Renal cortex interstitium (tissue), 11 donors: ENCODE measurements at regions not wholly inside any gene's neighbourhood (a gene's known extent, or its start where the extent isn't known, plus 50 kb on each side); places are given as distances from the start of the nearest gene placed in this dataset.
"Not testable (repeated sequence)": the region's sequence is repeated elsewhere in the genome, so short reads cannot be mapped to it uniquely, and the experiment has no call there.

Experiments
- DNase-seq, 11 donors: peaks; one replicate each; pipeline ENCODE4 v3.0.0-alpha.2; 2013; ENCODE audit warnings: low read depth in 9 of 11, low spot score in 4 of 11; ENCODE audit errors: extremely low read depth in 1 of 11

- DNase-seq, result no peak
Measured at GRCh38 chr18:78797499-78797898, 182.1 kb upstream of the SALL3 start.

- no peak for DNase-seq
Measured at GRCh38 chr18:78798402-78799175, 181.0 kb upstream of the SALL3 start.

- DNase-seq, result no peak
Measured at GRCh38 chr18:78799382-78800089, 180.1 kb upstream of the SALL3 start.

DNA sequence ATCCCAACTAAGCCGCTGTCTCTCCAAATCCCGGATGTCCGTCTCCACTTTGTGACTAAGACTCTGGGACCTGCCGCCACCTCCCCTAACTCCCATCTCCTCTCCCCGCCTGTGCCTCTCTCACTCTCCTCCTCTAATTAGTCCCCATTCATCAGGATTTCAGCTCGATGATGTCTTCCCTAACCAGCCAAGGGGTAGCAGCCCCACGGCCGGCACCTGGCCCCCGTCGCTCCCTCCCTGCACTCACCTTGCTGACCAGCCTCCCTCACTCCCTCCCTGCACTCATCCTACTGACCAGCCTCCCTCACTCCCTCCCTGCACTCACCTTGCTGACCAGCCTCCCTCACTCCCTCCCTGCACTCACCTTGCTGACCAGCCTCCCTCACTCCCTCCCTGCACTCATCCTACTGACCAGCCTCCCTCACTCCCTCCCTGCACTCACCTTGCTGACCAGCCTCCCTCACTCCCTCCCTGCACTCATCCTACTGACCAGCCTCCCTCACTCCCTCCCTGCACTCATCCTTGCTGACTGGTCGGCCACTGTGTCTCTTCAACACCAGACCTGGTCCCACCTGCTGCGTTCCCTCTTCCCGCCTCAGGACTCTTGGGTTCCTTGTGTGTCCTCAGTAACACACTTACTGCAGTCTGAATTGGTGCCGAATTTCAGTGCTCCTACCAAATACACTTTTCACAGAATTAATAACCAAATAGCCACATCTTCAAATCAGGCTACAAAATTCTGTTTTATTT lies 179.3 kb upstream of the SALL3 start:
- not testable (repeated sequence) for DNase-seq

DNA sequence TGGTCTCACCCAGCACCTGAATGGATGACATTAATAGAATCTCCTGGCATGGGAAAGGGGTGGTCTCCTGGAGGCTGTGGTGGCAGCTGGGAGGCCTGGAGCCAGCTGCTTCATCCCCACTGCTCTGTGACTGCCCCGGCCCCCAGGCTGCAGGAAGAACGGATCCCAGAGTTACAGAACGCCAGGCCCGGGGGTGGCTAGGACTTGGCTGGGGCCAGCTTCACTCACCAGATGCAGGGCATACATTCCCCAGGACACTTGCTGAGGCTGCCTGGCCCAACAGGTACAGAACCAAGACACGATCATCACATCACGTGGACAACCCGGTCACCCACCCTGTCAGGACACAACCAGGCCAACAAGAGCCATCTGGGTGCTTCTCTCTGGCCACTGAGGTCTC lies 178.6 kb upstream of the SALL3 start:
- no peak for DNase-seq

DNA sequence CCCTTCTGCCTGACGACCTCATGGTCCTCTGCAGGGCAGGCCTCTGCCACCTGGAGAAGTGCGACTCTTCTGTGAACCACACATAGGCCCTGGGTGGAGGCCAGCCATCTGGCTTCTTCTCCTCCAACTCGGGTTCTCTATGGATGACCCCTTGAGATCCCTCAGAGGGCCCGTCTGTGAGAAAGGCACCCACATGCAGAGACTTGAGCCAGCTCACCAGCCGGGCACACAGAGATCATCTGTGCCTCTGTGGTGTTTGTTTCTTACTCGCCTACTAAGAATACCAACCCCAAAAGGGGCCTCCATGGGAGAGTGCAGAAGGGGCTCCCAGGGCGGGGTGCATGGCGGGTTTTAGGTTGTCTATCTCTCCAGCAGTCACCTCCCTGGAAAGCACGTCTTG lies 176.5 kb upstream of the SALL3 start:
- DNase-seq, result no peak

DNA sequence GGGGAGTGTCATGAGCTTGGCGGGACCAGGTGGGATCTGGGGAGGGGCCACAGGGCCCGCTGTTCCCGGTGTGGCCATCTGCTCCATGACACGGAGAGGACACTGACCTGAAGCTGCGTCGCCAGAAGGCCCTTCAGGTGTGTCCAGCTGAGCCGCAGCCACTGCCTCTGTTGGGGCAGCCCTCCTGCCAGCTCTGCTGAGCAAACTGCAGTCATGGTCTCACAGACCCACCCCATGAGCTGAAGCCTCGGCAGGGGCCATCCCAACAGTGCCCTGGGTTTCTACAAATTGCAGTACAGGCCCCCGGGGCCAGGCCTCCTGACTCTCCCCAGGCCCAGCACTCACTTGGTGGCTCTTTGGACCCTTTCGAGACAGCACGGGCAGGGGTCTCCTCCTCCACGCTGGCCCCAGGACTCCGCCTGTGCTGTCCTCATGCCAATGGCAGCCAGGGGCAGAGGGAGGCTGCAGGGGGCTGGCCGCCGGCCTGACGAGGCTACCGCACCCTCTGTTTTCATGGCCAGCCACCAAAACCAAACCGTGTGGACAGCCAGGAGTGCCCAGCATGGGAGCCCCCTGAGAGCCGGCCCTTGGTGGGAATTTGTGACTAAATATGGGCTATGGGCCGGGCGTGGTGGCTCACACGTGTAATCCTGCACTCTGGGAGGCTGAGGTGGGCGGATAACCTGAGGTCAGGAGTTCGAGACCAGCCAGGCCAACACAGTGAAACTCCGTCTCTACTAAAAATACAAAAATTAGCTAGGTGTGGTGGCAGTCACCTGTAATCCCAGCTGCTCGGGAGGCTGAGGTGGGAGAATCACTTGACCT lies 175.2 kb upstream of the SALL3 start:
- no peak for DNase-seq

DNA sequence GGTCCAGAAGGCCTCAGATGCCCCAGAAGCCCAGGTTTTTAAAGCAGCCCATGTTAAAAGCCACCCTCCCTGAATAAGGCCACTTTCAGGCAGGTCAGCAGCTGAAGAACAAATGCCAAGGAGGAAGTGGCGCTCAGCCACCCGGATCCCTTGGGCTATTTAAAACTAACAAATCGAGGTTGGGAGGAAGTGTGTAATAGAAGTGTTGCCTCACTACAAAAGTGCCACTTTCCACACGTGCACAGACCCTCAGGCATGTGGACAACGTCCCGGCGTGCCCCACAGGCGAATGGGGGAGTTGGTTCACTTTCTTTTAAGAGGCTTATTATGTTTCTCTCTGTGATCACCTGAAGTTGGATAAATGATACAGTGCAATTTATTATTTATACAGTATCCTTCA lies 173.8 kb upstream of the SALL3 start:
- no peak for DNase-seq

GRCh38 chr18:78807668-78808067 lies 171.9 kb upstream of the SALL3 start:
- DNase-seq, result no peak

DNA sequence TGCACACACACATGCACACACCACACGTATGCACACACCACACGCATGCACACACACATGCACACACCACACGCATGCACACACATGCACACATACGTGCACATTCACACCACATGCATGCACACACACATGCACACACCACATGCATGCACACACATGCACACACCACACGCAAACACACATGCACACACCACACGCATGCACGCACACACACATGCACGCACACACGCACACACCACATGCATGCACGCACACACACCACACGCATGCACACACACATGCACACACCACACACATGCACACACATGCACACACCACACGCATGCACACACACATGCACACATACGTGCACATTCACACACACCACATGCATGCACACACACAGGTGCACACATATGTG lies 169.8 kb upstream of the SALL3 start:
- DNase-seq, result no peak

- DNase-seq, result no peak
Measured at GRCh38 chr18:78810706-78811105, 168.9 kb upstream of the SALL3 start.

- DNase-seq, result no peak
Measured at GRCh38 chr18:78812067-78812466, 167.6 kb upstream of the SALL3 start.

GRCh38 chr18:78813156-78813555 lies 166.5 kb upstream of the SALL3 start:
- DNase-seq, result no peak

DNA sequence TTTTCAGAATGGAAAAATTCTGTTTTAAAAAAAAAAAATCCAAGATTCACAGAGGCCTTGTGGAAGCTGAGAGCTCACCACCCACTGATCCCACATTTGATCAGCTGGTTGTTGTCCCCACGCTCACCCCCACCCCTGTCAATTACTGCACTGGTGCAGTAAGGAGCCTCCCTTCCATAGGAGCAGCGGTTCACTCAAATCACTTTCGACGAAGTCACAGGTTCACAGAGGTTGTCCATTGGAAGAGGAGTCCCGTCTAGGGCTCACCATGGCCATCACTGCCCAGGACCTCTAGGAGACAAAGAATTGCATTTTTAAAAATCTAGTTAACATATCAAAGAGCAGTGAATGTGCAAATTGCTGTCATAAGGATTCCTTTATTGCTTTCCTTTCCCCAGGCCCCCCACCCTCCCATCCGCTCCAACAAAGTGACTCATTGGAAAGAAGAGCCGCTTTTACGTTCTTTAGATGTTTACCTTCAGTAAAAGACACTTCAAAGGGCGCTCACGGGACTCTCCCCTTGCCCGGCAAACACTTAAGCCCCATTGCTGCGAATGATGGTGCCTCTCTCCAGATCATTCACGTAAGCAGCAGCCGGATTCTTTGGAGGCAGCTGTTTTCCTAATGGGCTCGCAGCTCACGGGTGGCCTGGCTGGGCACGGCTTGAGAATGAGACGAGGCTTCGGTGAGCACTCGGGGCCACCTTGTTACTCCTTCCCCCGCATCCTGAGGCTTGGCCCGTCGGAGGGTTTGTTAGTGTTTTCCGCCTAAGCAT lies 165.5 kb upstream of the SALL3 start:
- DNase-seq, result no peak

DNA sequence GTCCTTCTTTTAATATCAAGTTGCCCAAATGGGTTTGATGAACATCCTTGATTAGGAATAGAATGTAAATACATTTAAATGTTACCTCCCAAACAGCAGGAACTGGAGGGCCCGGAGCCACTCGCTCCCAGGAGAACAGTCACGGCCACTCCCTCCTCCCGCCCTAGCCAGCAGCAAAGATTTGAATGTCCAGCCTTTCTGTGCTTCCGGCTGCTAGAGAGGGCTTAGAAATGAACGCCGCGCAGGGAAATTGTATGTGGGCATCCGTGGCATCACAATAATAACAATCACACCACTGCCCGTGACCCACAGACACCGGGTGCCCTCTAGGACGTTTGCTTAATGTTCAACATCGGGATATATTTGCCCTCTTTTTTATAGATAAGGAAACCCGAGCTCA lies 164.9 kb upstream of the SALL3 start:
- DNase-seq, result no peak

- no peak for DNase-seq
Measured at GRCh38 chr18:78816114-78816513, 163.5 kb upstream of the SALL3 start.

DNA sequence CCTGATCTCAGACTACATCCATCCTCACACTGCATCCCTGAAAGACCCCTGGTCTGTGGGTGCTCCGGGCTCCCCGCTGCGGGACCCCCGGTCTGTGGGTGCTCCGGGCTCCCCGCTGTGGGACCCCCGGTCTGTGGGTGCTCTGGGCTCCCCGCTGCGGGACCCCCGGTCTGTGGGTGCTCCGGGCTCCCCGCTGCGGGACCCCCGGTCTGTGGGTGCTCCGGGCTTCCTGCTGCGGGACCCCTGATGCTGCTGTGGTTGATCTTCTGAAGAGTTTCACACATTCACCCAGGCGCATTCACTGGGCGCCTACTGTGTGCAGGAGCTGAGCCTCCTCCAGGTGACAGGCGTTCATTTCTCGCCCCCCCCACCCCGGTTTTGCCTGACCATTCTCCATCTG lies 162.7 kb upstream of the SALL3 start:
- no peak for DNase-seq

DNA sequence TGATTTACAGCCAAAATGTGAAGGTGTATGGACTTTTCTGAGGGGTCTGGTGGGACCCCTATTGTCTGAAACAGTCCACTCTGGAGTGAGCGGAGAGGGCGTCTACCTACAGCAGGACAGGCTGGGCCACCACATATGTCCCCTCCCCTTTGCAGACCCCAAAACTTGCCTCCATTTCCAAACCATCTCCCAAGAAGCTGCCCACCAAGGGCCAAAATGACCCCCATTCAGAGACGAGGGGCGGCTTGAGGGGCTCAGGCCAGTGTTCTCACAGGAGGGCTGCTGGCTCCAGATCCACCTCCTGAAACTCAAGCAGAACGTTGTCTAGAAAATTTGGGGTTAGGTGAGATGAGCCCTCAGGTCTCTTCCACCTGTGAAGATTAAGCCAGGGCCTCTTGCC lies 161.1 kb upstream of the SALL3 start:
- no peak for DNase-seq

DNA sequence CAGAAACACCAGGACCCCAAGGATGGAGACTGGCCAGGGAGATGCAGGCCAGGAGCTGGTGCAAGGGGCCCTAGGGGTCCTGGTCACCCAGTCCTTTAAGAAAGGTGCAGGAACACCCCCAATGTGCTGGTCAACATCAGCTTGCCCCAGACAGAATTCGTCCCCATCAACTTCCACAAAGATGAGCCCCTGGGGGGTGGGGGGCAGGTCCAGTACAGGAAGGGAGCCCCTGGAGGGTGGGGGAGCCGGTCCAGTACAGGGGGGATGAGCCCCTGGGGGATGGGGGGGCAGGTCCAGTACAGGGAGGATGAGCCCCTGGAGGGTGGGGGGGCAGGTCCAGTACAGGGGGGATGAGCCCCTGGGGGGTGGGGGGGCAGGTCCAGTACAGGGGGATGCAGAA lies 160.7 kb upstream of the SALL3 start:
- DNase-seq, result no peak
